PC-3 (cell line): ENCODE measurements at regions not wholly inside any gene's neighbourhood (a gene's known extent, or its start where the extent isn't known, plus 50 kb on each side); places are given as distances from the start of the nearest gene placed in this dataset.

Experiments
- ATAC-seq: fragments of 200-7000 bp; cut with Tn5 transposase; 2 replicates; pipeline ENCODE4 v1.9.1; 2020; ENCODE audit warnings: mild to moderate bottlenecking, moderate library complexity
- BruUV-seq: library from RNA; stranded (reverse); fragments of 400-500 nt; replicated peaks from 2 replicates; lab custom pipeline; 2021; lab: Mats Ljungman, UMichigan
- CTCF ChIA-PET: fragments of 300-600 bp; sonication (Branson Sonifier 250); formaldehyde crosslinking; loops from one replicate; lab custom pipeline; 2022; ENCODE audit warnings: antibody characterized with exemption; lab: Charles Lee
- POLR2A ChIA-PET: fragments of 300-600 bp; sonication (Branson Sonifier 250); formaldehyde crosslinking; loops from one replicate; lab custom pipeline; 2022; ENCODE audit warnings: antibody characterized with exemption; ENCODE audit not compliant: unreplicated experiment; lab: Charles Lee
- DNase-seq: peaks from one replicate; pipeline ENCODE4 v3.0.0-alpha.2; 2015
- H2AFZ ChIP-seq: fragments of 300-600 bp; sonication (generic); 2 replicates; pipeline ENCODE4 v1.6.0; 2016; ENCODE audit warnings: antibody characterized with exemption, low read length
- H3F3A ChIP-seq: fragments of 300-600 bp; sonication (generic); one replicate; pipeline ENCODE4 v1.6.0; 2017; ENCODE audit warnings: antibody characterized with exemption, low read length, control low read depth, mild to moderate bottlenecking; ENCODE audit not compliant: unreplicated experiment
- H3K27ac ChIP-seq: fragments of 300-600 bp; sonication (generic); 2 replicates; pipeline ENCODE4 v1.5.1; 2016; ENCODE audit warnings: mild to moderate bottlenecking, low read length
- H3K27me3 ChIP-seq: fragments of 300-600 bp; sonication (generic); 2 replicates; pipeline ENCODE4 v1.6.1; 2016; ENCODE audit warnings: low read length, mixed read lengths
- H3K36me3 ChIP-seq: fragments of 300-600 bp; sonication (generic); 2 replicates; pipeline ENCODE4 v1.6.1; 2016; ENCODE audit warnings: low read depth, mixed run types, low read length, mixed read lengths
- H3K4me1 ChIP-seq: fragments of 300-600 bp; sonication (generic); 2 replicates; pipeline ENCODE4 v1.5.1; 2016; ENCODE audit warnings: low read length; ENCODE audit not compliant: insufficient read depth
- H3K4me2 ChIP-seq: fragments of 300-600 bp; sonication (generic); 2 replicates; pipeline ENCODE4 v1.6.0; 2016; ENCODE audit warnings: low read length
- H3K4me3 ChIP-seq: fragments of 300-600 bp; sonication (generic); 2 replicates; pipeline ENCODE4 v1.5.1; 2016; ENCODE audit warnings: mild to moderate bottlenecking, low read length, mixed read lengths
- H3K79me2 ChIP-seq: fragments of 300-600 bp; sonication (generic); 2 replicates; pipeline ENCODE4 v1.6.1; 2017; ENCODE audit warnings: low read length, mixed read lengths
- H3K9ac ChIP-seq: fragments of 300-600 bp; sonication (generic); 2 replicates; pipeline ENCODE4 v1.6.0; 2016; ENCODE audit warnings: mild to moderate bottlenecking, low read length
- H3K9me2 ChIP-seq: fragments of 300-600 bp; sonication (generic); replicated peaks from 2 replicates; pipeline ENCODE4 v1.6.1; 2016; ENCODE audit warnings: mixed run types, low read length, mixed read lengths
- H3K9me3 ChIP-seq: fragments of 300-600 bp; sonication (generic); 2 replicates; pipeline ENCODE4 v1.6.1; 2016; ENCODE audit warnings: low read length, mixed read lengths
- H4K20me1 ChIP-seq: fragments of 300-600 bp; sonication (generic); 2 replicates; pipeline ENCODE4 v1.6.1; 2016; ENCODE audit warnings: low read length, mixed read lengths
- CTCF ChIP-seq: fragments of 300-600 bp; sonication (generic); conservative IDR thresholded peaks from 2 replicates; pipeline ENCODE4 v1.5.1; 2017; ENCODE audit warnings: antibody characterized with exemption, low read depth, mild to moderate bottlenecking, low read length
- EZH2 ChIP-seq: fragments of 300-600 bp; sonication (generic); IDR thresholded peaks from one replicate; pipeline ENCODE4 v1.6.1; 2017; ENCODE audit warnings: antibody characterized with exemption, mild to moderate bottlenecking, low read length; ENCODE audit not compliant: unreplicated experiment
- EZH2phosphoT487 ChIP-seq: fragments of 300-600 bp; sonication (generic); IDR thresholded peaks from 2 replicates; pipeline ENCODE4 v1.6.1; 2018; ENCODE audit warnings: mild to moderate bottlenecking, antibody characterized with exemption, low read length, borderline replicate concordance
- intact Hi-C: fragments of 100-400 bp; cut with micrococcal nuclease; formaldehyde crosslinking; loops from 2 replicates; pipeline ENCODE4 v1.9.0; 2023

- intact Hi-C loops: no loop called here
- no peaks in the 10 kb centered on the region for H4K20me1 ChIP-seq
- CTCF ChIA-PET: no interaction called here
- H3K9me3 ChIP-seq: no peaks in the 10 kb centered on the region
- H3K4me3 ChIP-seq: no peak overlapping the region
- TF ChIP-seq EZH2 (no peak), CTCF (no peak), EZH2phosphoT487 (no peak)
- H3F3A ChIP-seq: no peaks in the 10 kb centered on the region
- POLR2A ChIA-PET: no interaction called here
- no peaks in the 10 kb centered on the region for H3K27me3 ChIP-seq
- H3K36me3 ChIP-seq: no peaks in the 10 kb centered on the region
- no peaks in the 10 kb centered on the region for H3K9me2 ChIP-seq
- H3K27ac ChIP-seq: no peak overlapping the region
- ATAC-seq (no peak), DNase-seq (no peak)
- no TSS peak for BruUV-seq
- H2AFZ ChIP-seq: no peak overlapping the region
- no peak overlapping the region for H3K4me2 ChIP-seq
- no peaks in the 10 kb centered on the region for H3K79me2 ChIP-seq
- no peaks in the 10 kb centered on the region for H3K4me1 ChIP-seq
- H3K9ac ChIP-seq: no peak overlapping the region
Measured at GRCh38 chr1:166272155-166272554, 105.4 kb upstream of the FAM78B start.

DNA sequence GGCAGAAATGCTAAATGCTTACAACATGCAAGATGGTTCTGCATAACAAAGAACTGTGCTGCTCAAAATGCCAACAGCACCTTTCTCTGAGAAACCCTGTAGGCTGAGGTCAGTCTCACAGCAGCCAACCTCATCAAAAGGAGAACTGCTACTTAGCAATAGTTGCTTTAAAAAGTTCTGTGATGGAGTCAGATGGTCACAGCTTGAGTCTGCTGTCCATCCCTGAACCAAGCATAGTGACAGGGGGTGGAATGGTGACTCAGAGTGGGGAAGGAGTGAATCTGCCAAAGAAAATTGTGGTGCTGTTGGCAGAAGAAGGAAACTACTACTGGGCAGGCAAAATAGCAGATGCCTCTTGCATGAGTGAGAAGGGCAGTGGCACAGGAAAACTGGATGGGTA lies 106.0 kb upstream of the FAM78B start:
- POLR2A ChIA-PET: no interaction called here
- BruUV-seq: no TSS peak

GRCh38 chr1:166273618-166274017 lies 106.8 kb upstream of the FAM78B start:
- H3K9me2 ChIP-seq: no peaks in the 10 kb centered on the region
- no peaks in the 10 kb centered on the region for H3K9me3 ChIP-seq
- TF ChIP-seq CTCF: no peak
- TF ChIP-seq EZH2phosphoT487: no peak
- TF ChIP-seq EZH2: no peak
- no peak overlapping the region for H3K4me2 ChIP-seq
- H3F3A ChIP-seq: no peaks in the 10 kb centered on the region
- no peaks in the 10 kb centered on the region for H3K79me2 ChIP-seq
- no peak overlapping the region for H3K9ac ChIP-seq
- H2AFZ ChIP-seq: no peak overlapping the region
- BruUV-seq: no TSS peak
- H3K27ac ChIP-seq: no peak overlapping the region
- no peaks in the 10 kb centered on the region for H3K4me1 ChIP-seq
- ATAC-seq (no peak), DNase-seq (no peak)
- H3K4me3 ChIP-seq: no peak overlapping the region
- CTCF ChIA-PET: no interaction called here
- H3K36me3 ChIP-seq: no peaks in the 10 kb centered on the region
- POLR2A ChIA-PET: no interaction called here
- H4K20me1 ChIP-seq: no peaks in the 10 kb centered on the region
- no peaks in the 10 kb centered on the region for H3K27me3 ChIP-seq
- intact Hi-C loops: no loop called here

More for the DNA sequence above, 106.0 kb upstream of the FAM78B start:
- no peaks in the 10 kb centered on the region for H3K27me3 ChIP-seq
- H3F3A ChIP-seq: no peaks in the 10 kb centered on the region
- intact Hi-C loops: no loop called here
- CTCF ChIA-PET: no interaction called here
- DNase-seq (no peak), ATAC-seq (no peak)
- H3K79me2 ChIP-seq: no peaks in the 10 kb centered on the region
- H3K9me2 ChIP-seq: no peaks in the 10 kb centered on the region
- no peaks in the 10 kb centered on the region for H3K36me3 ChIP-seq
- no peak overlapping the region for H3K4me2 ChIP-seq
- H4K20me1 ChIP-seq: no peaks in the 10 kb centered on the region
- no peak for TF ChIP-seq EZH2phosphoT487
- TF ChIP-seq EZH2: no peak
- TF ChIP-seq CTCF: no peak
- H3K4me3 ChIP-seq: no peak overlapping the region
- no peaks in the 10 kb centered on the region for H3K9me3 ChIP-seq
- no peaks in the 10 kb centered on the region for H3K4me1 ChIP-seq
- H3K27ac ChIP-seq: no peak overlapping the region
- H3K9ac ChIP-seq: no peak overlapping the region
- H2AFZ ChIP-seq: no peak overlapping the region
